GM12875 (cell line): ENCODE measurements at regions not wholly inside any gene's neighbourhood (a gene's known extent, or its start where the extent isn't known, plus 50 kb on each side); places are given as distances from the start of the nearest gene placed in this dataset.

Source experiments
- H3K4me3 ChIP-seq: one replicate; pipeline ENCODE4 v1.5.1; 2011; ENCODE audit warnings: low read depth, low read length, control low read depth
- CTCF ChIP-seq: IDR thresholded peaks from 2 replicates; pipeline ENCODE4 v1.5.1; 2011; ENCODE audit warnings: low read depth, mild to moderate bottlenecking, control low read depth, inconsistent platforms, low read length, moderate library complexity, borderline replicate concordance; ENCODE audit not compliant: insufficient read depth

- TF ChIP-seq CTCF = no peak
- no peak overlapping the region for H3K4me3 ChIP-seq
These were observed 243.7 kb upstream of the BMPER start for GRCh38 chr7:33661430-33662160.

GRCh38 chr7:33666531-33666930, 238.8 kb upstream of the BMPER start:
- H3K4me3 ChIP-seq = no peak overlapping the region
- TF ChIP-seq CTCF = no peak

- TF ChIP-seq CTCF = no peak
- no peak overlapping the region for H3K4me3 ChIP-seq
These were observed 238.1 kb upstream of the BMPER start for GRCh38 chr7:33667196-33667595.

- no peak overlapping the region for H3K4me3 ChIP-seq
- no peak for TF ChIP-seq CTCF
These were observed 236.1 kb upstream of the BMPER start for GRCh38 chr7:33669251-33669670.

GRCh38 chr7:33671531-33672262, 233.6 kb upstream of the BMPER start:
- TF ChIP-seq CTCF = no peak
- no peak overlapping the region for H3K4me3 ChIP-seq

GRCh38 chr7:33673029-33673700, 232.2 kb upstream of the BMPER start:
- no peak for TF ChIP-seq CTCF
- no peak overlapping the region for H3K4me3 ChIP-seq
